Stimulated activated CD4-positive, alpha-beta T cell treated with anti-CD3 and anti-CD28 coated beads, Interleukin-12 subunit alpha, Interleukin-12 subunit beta, amount 100 ng/mL, for 48 hours (primary cell): ENCODE measurements at regions not wholly inside any gene's neighbourhood (a gene's known extent, or its start where the extent isn't known, plus 50 kb on each side); places are given as distances from the start of the nearest gene placed in this dataset.

Source experiments
- DNase-seq, 3 donors: peaks; one replicate each; pipeline ENCODE4 v3.0.0-alpha.2; 2020; ENCODE audit warnings: low read depth in 2 of 3, low spot score in 1 of 3

DNA sequence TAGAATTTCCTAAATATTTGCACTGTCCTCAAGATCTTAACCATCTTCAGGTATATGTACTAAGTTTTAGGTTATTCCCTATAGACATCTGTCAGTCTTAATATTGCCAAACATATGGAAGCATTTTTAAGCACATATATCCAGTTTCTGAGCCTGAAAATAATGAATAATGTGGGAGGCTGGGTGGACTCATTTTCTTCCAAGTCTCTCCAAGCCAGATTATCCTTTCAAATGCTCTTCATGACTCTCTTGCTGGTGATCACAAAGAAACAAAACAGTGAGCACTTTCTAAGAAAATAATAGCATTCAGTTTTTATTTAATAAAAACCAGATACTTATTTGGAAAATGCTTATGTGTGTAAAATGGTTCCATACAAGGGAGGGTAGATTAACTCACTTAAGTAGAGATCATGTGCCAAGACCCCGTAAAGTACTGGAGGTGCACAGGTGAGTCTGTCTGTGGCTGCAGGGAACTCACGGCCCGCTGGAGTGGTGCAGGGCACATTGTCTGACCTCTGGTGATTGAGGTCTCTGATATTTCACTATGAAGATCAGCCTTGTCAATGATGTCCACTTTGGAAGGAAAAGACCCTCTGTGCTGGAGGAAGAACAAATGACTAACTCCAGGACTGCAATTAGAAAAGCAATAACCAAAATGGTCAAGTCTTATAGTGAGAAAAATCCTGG is 161.6 kb downstream of the TMEM18 start:
- no peak for DNase-seq

DNA sequence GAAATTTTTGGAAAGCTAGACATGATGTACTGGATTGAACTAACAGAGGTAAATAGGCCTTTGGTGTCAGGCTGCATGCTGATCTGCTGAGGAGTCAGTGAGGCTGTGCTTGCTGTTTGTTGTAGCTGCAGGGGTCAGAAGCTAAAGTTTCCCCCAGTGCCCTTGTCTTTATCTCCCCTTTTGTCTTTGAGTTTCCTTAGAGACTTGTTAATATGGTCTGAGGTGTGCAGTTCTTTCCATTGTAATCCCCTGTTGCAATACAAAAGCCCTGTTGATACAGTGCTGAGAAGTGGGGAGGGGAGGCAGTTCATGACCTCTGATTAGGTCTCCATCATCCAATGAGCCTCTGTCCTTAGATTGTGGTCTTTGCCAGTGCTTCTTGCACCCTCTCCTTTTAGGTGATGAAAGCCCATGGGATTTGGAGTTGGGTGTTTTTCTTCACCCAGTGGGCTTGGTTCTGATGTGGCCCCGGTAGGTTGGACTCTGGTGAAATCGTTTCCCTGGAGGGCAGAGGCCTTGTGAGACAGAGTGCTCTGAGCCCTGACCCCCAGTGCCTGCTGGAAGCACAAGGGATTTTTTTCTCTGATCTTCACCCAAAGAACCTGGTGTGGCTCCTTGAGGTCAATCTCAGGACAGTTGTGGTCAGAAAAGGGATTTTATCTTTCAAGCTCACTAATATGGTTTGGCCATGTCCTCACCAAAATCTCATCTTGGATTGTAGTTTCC is 163.1 kb downstream of the TMEM18 start:
- DNase-seq, result no peak

DNA sequence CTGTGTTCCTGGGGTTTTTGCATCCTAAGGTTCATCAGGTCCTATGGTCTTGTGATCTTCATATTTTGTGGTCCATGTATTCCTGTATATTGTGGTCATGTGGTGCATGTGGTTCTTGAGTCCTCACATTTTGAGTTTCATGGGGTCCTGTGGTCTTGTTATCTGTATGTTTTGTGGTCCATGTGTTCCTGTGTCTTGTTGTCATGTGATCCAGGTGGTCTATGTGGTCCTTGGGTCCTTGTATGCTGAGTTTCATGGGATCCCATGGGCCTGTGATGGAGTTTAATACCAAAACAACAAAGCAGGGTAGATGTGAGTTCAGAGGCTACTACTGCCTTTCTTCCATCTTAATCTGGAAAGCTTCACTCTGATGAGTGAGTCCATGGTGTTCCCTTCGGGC is 166.4 kb downstream of the TMEM18 start:
- no peak for DNase-seq

DNA sequence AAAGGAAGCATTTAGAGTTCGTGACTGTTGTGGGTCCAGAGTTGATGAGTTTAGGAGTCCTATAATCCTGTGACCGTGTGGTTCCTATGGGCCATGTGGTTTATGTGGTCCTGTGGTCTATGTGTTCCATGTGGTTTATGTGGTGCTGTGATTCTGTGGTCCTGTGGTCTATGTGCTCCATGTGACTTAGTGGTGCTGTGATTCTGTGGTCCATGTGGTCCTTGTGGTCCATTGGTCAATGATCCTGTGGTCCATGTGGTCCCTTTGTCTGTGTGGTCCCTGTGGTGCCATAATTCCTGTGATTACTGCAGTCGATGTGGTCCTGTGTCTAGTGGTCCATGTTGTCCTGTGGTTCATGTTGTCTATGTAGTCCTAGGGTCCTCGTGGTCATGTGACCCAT is 167.3 kb downstream of the TMEM18 start:
- no peak for DNase-seq

DNA sequence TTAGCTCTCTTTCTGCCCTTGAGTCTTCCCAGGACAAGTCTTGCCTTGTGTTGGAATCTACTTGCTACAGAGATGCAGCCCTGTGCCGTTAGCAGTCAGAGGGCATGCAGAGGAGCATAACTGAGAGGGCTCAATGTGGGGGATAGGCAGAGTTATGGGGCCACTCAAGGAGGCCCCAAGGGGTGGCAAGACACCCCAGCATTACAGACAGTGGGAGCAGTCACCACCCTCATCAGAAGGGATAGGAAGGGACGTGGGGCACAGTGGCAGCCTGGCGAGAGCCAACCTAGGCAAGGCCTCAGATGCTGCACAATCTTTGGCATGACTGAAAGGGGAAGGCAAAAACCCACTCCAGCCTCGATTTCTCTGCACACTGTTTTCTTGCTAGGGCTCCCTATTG is 169.1 kb downstream of the TMEM18 start:
- DNase-seq, result no peak

DNA sequence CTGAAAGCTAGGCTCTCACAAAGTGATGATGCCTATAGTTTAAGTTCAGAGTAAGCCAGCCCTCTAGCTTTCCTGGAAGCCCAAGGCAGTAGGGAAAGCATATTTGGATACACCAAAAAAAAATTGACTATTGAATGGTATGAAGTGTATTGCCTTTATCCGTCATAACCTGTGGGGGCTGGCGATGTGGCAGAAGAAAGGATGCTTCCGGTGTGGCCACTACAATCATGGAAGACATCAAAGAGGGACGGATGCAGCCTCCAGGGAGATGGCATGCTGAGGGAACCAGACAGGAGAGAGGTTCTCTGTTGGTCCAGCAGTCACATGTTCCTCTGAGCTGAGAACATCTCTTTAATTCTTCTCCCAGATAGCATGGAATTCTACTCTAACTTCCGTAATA is 170.3 kb downstream of the TMEM18 start:
- no peak for DNase-seq

DNA sequence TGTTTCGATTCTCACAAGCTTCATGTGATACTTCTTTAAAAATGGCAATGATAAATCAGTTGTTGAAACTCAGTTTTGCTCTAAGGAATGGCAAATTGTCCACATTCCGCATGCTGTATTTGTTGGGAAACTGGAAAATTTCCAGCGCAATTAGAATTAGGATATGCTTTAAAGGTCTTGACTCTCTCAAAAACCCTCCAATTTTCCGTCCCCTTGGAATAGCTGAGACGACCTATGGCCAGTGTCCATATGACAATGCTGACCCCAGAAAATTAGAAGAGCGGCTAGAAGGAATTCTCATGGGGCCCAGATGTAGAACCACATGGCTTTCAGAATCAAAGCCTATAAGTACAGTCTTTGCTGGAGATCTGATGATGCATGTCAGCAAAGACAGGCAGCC is 170.8 kb downstream of the TMEM18 start:
- DNase-seq, result no peak

DNA sequence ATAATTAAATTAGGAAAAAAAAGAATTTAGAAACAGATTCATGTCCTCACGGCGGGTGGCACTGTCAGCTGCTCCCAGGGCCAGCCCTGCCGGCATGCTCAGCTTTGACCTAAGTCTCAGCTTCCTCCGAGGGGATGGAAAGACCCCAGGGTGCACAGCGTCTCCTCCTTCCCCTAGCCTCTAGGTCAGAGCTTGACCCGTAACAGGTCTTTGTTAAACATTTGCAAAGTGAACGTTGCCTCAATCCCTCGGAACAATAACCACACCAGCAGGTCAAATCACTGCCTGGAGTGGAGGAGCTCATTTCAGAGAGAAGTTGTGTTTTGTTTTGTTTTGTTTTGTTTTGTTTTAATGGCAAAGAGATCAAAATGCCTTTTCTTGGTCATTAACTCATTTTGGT is 171.3 kb downstream of the TMEM18 start:
- no peak for DNase-seq

DNA sequence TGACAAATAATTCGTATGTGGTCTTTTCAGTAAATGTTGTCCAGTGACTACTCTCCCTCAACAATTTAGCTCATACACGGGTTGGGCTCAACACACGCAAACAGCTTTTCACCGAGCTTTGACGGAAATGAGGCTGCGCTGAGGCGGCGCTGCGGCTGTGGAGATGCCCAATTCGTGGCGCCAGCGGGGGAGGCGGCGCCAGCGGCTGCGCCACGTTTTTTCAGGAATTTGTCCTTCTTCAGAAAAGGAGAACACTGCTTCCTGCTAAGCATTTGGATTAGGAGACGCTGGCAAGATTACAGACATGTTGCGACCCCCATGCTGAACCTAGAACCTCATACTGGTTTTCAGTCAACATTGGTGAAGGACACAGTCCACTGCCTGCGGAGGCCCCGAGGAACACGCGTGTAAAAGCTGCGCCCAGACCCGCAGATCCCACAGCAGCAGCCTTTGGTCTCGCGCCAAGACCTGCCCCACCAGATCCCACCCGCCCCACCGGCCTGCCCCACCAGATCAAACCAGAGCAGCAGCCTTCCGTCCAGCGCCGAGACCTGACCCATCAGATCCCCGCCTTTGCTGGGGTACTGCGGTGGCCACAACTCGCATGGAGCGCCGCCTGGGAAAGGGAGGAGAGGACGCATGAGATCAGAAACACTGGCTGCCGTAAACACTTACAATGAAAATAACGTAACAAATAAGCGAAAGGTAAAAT is 173.8 kb downstream of the TMEM18 start:
- DNase-seq, result no peak

DNA sequence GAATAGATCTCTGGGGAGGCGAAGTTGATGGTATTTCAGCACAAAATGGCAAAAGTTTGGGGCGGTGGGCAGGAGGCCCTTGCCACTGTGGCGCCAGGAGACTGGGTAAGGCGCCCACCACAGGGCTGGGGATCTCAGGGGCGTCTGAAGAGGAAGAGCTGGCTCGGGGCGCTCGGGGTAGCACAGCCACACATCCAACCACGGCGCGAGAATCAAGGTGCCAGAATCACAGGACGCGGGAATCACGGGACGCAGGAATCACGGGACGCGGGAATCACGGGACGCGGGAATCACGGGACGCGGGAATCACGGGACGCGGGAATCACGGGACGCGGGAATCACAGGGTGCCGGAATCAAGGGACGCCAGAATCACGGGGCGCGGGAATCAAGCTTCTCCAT is 174.4 kb downstream of the TMEM18 start:
- DNase-seq, result no peak

DNA sequence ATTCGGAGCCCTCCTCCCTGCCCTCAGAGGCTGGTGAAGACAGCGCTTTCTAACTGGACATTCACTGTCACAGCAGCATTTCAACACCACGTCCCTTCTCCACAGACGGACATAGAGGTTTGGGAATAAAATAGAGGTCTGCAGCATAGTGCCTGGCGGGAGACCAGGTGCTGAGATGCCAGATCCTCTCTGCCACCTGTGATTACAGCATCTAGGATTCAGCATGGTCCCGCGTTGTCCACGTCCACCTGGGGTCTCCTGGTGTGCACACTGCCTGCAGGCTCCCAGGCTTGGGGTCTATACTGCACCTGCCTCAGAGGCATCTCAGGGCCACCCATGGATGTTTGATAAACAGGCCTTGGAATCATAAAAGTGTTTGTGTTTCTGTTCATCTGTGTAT is 175.5 kb downstream of the TMEM18 start:
- DNase-seq, result no peak

DNA sequence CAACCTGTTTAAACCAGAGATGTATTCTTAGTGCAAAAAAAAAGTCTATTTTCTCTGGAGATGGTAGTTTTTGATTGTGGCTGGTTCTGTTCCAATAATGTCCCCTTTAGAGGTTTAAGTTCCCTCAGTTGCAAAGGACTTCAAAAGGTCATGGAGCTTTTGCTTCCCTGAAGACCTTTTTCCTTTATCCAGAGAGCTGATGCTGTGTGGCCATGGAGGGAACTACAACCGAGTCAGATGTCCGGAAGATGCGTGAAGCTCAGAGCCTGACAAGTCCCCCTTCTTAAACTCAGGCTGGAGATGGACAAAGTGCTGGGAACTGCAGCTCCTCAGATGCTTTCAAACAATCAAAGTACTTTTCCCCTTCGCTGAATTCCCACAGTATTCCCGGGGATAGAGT is 176.1 kb downstream of the TMEM18 start:
- no peak for DNase-seq

DNA sequence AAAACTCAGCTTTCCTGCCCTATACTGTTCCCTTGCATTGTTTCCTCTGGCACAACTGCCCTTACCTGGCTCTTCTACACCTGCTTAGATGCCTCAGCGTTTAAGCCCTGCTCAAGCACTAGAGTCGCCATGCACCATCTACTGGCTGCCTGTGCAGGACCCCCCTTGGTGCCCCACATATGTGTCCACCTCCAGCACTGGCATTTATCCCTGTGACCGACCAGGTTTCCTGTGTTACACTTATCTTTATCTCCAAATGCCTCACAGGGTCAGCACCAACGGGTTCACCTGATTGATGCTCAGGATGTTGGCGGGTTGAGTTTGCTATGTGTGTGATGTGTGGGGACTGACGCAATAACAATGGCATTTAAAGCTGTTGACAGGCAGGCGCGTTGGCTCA is 177.5 kb downstream of the TMEM18 start:
- no peak for DNase-seq

DNA sequence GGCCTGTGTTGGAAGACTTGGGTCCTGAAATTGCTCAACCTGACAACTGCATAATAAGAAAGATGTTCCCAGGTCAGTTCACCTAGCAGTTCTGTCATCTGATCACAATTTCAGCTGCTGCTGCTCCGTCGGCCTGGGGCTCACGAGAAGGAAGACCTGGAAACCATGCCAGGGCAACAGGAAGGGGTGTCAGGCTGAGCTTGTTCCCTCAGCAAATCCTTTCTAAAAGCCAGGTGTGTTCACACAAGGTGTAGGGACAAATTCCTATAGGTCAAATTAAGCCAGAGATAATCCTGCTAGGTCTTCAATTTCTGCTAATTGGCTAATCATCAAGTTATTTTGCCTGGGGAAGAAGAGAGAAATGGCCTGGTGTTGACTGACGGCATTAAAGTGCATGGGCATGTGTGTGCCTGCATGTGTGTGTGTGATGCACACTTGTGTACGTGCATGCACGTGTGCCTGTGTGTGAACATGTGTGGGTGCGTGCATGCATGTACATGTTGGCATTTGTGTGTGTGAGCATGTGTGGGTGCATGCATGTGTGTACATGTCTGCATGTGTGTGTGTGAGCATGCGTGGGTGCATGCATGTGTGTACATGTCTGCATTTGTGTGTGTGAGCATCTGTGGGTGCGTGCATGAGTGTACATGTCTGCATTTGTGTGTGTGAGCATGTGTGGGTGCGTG is 178.6 kb downstream of the TMEM18 start:
- DNase-seq, result no peak

DNA sequence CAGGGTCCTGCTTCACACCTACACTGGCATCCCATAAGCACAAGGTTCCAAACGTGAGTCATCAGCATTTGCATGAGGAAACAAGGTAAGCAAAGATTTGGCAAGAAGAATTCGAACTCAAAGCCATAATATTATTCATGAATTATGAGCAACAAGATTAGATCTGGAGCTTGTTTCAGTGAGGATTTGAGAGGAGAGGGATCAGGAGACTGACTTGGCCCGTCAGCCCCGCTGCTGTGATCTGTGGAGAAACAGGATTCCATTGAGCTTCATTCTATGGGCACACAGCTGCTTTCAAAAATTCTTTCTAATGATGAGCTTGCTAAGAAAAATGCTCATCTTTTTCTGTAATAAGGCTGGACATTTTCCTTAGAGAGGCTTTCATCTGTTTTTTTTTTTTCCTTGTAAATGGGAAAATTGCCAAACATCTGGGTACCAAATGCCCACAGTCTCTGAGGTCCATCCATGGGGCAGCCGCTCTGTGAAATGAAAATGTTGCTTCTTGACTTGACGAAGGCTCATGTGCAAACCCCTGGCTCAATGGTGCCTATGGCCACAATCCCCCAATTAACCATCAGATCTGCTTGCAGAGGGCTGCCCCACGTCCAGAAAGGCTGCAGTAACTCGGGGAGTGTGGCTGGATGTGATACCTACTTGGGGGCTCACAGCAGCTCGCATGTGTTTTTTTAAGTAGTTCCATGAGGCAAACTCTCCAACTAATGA is 179.3 kb downstream of the TMEM18 start:
- no peak for DNase-seq

DNA sequence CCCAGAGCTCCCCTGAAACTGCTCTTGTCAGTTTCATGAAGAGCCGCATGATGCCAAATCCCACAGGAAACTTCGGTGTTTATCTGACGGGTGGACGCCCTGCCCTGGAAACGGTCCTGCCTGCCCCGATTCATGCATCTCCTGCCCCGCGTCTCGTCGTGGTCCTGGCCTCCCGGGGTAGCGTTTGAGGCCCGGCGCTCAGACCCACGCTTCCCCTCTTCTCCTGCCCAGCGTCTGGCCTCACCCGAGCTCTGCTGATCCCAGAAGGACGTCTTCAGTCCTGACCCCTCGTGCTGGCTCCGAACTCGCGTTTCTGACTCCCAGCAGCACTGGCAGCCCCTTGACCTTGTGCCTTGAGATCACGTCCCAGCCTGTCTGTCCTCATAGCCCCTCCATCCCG is 180.5 kb downstream of the TMEM18 start:
- DNase-seq, result no peak

DNA sequence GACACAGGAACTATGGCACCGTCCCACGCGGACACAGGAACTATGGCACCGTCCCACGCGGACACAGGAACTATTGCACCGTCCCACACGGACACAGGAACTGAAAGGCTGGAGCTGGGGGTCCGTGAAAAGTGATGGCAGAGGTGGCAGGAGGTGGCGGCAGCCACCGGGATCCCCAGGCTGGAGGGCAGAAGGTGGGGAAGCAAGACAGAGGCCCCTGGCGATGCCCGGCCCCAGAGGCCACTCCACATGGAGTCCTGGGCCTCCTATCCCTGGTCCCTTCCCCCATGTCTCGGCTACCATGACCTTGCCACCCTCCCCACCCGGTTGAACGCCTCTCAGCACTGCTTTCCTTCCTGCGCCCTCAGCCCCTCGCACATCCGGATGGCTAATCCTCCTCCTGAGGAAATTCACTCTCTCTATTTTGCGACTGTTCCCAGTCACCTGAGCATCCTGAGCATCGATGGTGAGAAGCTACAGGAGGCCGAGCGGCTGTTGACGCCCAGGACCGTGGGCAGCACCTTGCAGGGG is 181.4 kb downstream of the TMEM18 start:
- no peak for DNase-seq

DNA sequence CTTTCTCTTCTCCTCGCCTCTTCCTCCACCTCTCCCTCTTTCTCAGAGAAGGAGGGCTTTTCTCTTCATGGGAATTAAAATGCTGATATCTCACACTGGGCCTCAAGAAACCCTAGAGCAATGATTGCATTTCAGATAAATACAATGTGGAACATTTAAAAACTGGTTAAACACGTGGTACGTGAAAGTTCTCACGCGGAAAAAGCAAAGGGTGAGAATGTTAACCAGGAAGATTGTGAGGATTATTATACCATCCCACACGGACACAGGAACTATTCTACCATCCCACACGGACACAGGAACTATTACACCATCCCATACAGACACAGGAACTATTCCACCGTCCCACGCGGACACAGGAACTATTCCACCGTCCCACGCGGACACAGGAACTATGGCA is 182.4 kb downstream of the TMEM18 start:
- DNase-seq, result no peak

DNA sequence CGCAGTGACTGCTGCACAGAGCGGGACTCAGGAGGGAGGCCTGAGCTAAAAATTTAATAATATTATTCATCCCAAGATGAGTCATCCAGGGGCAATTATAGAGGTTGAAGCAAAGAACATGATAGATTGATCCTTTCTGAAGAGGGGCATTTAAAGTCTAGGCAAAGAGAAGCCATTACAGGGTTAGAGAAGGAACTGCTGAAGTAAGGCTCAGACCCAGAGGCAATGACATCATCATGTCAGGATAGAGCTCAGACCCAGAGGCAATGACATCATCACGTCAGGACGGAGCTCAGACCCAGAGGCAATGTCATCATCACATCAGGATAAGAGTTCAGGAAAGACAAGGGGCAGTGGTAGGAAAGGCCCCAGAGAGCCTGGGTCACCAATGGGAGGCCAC is 184.0 kb downstream of the TMEM18 start:
- DNase-seq, result no peak

DNA sequence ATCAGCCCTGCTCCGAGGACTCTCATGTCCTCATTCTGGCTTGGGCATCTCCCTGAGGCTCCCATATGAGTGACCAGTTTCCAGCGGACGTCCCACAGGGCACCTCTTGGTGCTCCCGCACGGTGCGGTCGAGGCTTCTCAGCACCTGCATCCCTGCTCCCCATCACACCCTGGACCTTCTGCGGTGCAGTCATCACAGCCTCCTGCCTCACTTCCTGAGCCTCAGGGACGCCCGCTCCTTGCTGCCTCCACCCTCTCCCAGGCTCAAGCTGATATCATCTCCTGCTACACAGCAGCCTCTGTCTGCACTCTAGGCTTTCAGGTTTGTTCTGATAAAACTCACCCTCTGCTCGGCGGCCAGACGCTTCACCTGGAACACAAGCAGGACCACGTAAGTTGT is 185.0 kb downstream of the TMEM18 start:
- no peak for DNase-seq

DNA sequence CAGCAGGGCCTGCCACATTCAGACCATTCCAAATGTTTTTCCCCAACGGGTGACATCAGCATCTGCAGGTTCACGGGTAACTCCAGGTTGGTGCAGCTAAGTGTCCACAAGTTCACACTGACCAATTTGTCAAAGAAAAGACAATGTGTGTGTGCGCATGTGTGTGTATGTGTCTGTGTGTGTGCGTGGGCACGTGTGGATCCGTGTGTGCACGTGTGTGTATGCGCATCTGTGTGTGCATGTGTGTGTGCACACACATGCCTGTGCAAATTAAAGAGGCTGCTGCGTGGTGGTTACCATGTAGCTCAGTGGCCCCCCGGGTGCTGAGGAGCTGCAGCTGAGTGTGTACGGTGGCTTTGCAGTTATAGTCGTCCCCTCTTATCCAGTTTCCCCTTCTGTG is 187.4 kb downstream of the TMEM18 start:
- DNase-seq, result no peak
